T-helper 2 cell treated with Interferon-gamma antibody and Interleukin-4, amounts not matched to agents 100 ng/mL and 5 ng/mL, for 36 hours (primary cell): ENCODE measurements at regions not wholly inside any gene's neighbourhood (a gene's known extent, or its start where the extent isn't known, plus 50 kb on each side); places are given as distances from the start of the nearest gene placed in this dataset.

Experiments
- intact Hi-C: fragments of 100-400 bp; cut with micrococcal nuclease; formaldehyde crosslinking; loops from one replicate; pipeline ENCODE4 v1.15.1; 2023

DNA sequence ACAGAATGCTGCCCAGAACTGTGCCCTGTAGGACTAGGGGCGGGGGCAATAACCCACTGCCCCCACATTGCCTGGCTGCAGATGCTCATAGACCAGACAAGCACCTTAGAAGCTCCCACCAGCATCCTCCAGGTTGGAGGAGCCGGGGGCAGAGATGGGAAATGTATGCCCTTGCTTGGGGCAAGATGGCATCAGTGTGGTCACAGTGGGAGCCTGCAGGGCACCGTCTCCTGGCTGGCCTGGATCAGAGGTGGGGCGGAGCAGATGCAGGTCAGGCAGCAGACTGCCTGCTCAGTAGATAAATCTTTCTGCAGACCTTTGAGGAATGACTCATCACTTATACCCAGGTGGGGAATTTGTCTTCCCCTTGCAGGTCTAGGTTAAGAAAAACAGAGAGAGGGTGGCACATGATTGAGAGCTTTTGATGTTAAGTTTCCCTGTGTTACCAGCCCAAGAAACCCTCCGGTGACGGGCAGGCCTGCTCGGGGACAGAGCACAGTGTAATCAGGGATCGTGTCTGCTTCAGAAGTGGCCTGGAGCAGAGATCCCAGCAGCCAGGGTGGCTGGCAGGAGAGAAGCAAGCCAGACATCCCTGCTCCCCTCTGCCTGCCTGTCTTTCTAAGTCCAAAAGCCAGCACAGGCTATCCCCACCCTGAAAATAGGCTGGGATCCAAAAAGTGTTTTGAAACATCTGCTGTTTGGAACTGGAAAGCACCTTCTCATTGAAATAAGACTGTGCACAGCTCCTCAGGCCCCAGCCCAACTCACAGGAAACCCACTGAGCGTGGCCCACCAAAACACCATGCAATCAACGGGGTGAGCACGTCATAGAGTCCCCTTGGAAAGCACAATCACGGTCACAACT lies 50.7 kb upstream of the RPL38 start:
- intact Hi-C loops, result no loop called here

GRCh38 chr17:74153456-74153810 lies 50.0 kb upstream of the RPL38 start:
- intact Hi-C loops, result no loop called here
